Activated naive CD4-positive, alpha-beta T cell (primary cell): ENCODE measurements at regions not wholly inside any gene's neighbourhood (a gene's known extent, or its start where the extent isn't known, plus 50 kb on each side); places are given as distances from the start of the nearest gene placed in this dataset.
"Not testable (repeated sequence)": the region's sequence is repeated elsewhere in the genome, so short reads cannot be mapped to it uniquely, and the experiment has no call there.

ENCODE experiments used
- DNase-seq, 4 experiments: peaks; one replicate each; lab custom pipeline; 2025; lab: John Stamatoyannopoulos, UW

DNA sequence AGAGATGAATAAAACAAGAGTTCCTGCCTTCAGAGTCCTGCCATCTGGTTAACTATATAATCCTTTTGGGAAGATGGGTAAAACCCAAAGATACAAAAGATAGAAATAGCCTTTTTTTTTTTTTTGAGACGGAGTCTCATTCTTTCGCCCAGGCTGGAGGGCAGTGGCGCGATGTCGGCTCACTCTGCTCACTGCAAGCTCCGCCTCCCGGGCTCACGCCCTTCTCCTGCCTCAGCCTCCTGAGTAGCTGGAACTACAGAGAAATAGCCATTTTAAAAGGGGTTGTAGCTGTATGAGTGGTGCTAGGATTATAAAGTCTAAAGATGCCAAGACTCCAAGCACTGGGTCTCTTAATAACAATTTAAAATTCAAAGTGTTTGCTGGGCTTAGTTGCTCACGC lies 97.2 kb downstream of the KDR start:
- DNase-seq: no peak

DNA sequence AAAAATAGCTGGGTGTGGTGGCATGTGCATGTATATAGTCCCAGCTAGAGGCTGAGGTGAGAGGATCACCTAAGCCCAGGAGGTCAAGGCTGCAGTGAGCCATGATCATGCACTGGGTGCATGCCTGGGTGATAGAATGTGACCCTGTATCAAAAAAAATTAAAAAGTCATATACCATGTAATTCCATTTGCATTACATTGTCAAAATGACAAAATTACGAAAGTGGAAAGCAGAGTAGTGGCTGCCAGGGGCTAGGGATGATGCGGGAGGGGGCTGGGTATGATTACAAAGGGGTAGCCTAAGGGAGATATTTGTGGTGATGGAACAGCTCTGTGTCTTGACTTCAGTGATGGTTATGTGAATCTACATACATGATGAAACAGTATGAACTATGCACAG lies 97.8 kb downstream of the KDR start:
- no peak for DNase-seq

DNA sequence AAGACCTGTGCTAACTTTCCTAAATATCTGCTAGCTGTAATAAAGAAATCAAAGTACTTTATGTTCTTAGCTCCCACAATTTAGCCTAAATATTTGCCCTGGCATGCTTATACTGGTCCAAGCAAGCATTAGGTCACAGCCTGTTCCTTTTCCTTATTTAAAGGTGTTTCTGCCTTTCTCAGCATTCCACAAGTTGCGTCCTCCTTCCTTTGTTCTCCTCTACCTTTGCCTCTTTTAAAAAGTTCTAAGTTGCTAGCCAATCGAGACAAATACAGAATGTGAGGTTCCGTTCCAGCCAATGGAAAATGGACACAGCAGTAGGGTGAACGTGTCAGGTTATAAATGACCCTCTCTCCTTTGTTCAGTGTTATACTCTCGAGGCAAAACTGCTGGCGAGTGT lies 99.9 kb downstream of the KDR start:
- DNase-seq: not testable (repeated sequence)

DNA sequence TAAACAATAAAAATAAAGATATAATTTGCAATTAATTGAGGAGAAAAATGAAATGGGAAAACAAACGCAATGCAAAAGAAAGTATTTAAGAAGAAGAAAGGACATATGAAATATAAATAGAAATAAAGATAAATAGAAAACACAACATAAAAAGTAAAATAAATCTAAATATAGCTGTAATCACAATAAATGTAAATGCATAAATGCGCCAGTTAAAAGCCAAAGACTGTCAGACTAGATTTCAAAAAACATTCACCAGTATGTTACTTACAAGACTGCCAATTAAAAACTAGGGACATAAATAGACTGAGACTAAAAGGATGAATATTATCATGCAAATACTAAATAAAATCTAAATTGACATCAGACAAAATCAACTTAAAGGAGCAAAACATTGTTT lies 102.4 kb downstream of the KDR start:
- no peak for DNase-seq

DNA sequence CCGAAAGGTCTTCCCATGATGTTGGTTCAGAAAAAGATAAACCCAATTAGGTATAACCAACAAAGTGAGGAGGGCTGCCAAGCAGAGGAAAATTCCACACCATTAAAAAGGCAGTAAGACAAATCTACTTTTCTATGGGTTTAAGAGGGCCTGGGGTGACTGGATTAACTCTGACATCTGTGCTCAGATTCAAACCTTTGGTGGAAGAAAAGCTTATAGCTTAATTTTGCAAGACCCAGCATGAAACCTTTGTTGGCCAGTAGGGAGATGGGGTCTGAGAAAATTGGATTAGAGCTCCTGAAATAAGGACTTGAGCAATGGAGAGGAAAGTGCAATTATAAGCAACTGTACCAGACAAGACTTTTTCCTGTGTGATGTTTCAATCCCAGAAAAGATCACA lies 104.2 kb downstream of the KDR start:
- no peak for DNase-seq

DNA sequence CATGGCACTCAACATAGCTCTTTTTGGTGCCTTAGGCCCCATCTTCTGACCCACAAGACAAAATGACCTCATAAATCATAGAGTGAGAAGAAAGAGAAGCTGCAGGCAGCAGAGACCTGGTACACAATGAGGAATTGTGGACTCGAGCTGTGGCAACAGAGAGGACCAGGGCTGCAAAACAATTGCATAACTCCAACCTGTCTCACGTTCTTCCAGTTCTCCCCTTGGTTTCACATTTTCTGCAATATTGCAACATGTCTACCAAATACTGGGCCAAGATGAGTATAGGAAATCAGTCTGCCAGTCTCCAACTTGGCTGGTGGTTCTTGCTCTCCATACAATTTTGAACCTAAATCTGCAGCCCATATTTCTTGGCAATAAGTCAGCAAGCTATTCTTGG lies 105.3 kb downstream of the KDR start:
- DNase-seq: no peak

DNA sequence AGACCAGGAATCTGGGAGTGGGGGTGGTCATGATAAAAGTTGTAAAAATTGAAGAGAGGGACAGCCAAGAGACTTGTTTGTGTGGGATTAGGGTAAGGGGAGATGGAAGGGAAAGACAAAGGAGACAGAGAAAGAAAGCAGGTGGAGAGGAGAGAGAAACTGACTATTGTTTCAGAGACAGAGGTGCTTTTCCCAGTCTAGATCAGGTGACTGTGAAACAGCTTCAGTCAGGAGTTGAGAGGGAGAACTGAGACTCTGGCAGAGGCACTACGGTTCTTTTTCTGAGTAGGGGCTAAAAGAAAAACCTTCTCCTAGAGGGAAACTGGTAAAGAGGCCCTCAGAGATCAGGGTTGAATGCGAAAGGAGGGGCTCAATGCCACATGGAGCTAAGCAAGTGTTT lies 106.4 kb downstream of the KDR start:
- DNase-seq: no peak

DNA sequence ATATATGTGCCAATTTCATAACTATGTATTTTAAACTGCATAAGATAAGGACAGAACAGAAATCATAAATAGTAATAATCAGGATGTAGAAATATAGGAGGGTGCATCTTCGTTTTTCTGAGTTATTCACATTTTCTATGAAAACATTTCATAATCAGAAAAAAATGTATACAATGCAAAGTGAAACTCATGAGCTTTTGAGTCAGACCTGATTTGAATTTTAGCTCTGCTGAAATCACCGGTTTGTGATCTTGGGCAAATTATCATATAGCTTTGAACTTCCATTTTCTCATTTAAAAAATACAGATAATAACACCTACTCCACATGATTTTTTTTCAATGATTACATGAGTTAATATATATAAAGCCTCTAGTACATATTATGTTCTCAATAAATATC lies 106.9 kb downstream of the KDR start:
- DNase-seq: no peak

DNA sequence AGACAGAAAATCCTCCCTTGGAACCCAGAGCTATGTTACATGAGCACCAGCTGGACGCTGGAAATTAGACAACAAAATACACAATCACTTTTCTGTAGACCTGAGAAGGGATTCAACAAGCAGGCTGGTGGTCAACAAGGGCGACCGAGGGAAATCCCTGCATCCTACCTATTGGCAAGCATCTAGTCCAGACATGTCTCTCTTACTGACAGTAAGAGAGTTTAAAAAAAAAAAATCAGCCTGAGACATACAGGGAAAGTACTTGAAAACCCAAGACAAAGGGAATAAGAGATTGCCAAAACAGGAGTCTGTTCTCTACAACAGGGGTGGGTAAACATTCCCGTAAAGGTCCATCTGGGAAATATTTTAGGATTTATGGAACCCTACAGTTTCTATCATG lies 108.0 kb downstream of the KDR start:
- no peak for DNase-seq

DNA sequence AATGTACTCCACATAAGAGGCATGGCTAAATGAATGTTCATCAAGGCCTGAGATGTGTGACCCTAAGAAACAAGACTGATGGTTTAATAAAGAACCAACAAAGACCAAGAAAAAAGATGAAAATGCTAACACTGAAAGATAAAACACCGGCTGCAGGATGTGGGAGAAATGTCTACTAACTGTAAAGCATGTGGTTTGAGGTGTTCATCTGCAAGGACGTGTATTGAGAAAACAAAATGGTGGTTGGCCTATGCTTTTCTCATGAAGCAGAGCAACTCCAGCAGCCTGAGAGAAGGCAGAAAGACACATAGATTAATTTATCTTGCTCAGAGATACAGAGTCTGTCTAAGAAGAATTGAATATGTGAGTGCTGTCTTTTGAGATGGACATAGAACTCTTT lies 109.3 kb downstream of the KDR start:
- no peak for DNase-seq

DNA sequence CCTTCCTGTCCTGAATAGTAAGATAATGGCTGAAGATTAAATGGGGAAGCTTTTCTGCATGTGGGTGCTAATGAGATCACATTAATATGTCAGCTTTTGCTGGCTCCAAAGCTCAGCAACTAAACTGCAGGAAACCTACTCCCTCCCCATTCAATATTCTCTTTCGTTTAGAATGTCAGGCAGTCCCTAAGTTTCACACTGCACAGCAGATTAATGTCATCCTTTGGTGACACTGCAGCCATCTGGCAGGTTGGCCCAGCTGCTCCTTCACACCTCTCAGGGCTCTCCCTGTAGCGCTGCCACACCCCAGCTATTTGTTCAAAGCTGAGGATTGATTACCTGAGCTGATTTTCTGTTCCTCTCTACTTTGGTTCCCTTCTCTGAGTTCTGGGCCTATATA lies 110.5 kb downstream of the KDR start:
- DNase-seq: no peak

DNA sequence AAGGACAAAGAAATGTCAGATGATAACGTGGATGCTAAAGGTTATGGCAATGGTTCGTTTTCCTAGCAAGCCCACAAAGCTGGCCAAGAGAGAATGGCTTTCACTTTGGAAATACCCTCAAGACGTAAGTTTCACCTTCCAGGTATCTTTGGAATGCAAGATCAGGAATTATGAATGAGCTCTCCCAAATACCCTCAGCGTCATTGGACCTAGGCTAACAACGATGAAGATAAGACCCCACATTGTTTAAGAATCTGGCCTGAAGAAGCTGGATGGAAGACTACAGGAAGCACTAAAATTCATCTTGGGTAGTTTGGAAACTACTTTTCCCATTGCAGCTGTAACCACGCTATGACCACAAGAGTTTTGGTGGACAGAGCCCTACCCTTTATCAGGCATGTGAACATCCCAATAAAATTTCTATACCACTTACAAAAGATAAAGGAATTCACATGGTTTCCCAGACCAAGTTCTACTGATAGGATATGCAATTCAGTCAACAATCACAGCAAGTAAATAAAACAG lies 111.9 kb downstream of the KDR start:
- no peak for DNase-seq

DNA sequence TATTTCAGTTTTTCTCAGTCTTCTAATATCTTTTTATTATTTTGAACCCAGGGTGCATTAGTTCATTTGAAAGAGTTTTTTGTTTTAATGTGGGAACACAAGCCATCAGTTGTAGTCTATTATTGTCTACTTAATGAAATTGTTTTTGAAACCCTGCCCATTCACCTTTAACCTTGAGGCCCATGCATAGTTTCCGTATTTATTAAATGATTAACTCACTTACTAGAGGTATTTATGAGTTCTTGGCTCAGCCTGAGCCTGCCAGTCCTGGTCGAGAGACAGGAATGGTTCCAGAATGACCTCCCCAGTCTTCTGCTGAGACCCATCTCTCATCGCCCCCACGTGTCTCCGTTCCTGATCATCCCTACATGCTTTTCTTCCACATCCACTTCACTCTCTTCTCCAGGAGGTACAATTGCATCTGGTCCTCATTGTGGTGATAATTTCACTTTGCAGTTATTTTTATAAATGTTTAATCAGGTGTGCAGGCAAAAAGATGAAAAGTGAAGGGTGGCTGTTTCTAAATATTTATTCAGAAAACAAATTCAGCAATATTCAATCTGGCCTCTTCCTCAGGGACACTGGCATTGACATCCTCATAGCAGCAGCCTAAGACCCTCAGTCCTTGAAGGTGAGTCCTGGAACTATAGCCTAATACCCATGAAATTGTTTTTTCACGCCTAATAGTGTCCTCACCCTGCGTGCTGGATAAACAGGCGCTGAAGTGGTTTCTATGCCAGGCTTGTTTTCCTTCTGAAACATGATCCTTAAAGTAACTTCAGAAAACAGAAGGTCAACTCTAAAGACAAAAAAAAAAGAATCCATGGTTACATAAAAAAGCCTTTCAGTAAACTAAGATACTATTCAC lies 112.8 kb downstream of the KDR start:
- DNase-seq: no peak

DNA sequence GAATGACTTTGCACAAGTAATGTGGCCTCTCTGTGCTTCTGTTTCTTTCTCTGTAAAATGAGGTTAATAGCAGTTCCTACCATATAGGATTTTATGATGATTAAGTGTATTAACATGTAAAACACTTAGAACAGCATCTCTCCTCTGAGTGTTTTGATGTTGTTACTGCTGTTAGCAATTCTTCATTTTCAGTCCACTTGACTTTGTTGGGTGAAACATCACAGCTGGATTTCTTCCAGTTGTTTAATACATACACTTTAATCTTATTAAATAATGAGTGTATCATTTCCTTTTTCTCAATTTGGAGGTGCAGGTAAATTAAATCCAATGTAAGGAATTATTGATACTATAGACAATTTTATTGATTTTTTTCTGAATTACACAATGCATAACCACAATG lies 113.6 kb downstream of the KDR start:
- DNase-seq: no peak

DNA sequence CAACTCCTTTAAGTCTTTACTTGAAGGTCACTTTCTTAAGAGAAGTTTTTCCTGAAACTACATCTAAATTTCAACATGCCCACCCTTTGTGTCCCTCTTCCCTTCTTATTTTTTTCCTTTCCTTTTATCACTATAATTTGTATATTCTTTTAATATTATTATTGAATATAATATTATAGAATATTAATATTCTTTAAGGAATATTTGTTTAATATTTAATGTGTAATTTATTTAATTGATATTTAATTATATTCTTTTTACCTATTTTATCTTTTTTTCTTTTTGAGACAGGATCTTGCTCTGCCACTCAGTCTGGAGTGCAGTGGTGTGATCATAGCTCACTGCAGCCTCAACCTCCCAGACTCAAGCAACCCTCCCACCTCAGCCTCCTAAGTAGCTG lies 114.8 kb downstream of the KDR start:
- no peak for DNase-seq

DNA sequence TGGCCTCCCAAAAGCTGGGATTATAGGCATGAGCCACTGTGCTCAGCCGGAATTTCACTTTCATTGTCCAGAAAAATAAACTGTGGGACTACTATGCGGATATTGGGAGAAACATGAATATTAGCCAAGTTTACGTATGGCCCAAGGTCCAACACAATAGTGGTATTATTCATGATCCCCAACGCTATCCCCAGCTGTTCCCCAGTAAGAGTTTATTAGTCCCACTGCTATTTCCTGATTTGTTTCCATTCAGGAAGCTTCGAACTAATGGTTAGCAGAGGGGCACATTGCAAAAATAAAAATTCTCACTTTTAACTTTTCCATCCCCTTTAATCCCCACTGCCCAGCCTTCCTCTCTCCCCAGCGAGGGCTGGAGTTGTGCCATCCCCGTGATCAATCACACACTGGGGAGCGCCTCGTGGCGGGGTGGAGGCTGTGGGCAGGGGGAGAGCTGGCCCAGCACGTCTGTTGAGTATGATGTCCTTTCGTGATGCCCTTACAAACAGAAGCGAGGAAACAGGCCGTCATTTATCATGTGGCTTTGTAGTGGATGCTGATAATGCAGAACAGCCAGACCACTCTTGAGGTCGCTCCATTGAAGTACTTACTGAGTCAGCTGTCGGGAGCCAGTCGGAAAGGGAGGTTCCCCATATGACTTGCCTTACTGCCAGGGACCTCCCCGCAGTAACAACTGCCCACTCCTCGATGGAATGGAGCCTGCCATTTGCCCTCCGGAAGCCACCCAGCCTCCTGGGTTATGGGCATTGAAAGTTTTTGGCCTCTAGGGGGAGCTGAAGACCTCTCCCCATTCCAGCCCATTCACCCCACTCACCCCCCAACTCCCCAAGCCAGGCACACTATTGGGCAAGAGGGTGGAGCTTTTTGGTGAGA lies 117.0 kb downstream of the KDR start:
- no peak for DNase-seq

DNA sequence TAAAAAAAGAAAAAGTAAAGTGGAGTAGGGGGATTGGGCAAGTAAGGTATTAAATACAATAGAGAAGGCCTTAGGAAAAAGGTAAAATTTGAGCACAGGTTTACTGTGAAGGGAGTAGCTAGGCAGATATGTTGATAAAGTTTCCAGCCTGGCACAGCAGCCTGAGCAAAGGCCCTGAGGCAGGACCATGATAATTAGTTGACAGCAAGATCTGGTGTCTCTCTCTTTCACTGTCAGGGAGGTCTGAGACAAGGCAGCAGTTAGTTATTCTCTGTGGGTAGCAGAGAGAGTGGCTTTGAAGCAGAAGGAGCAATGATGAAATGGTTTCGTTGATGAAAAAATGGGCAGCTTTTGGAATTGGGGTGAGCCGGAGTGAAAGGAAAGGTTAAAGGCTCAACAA lies 119.5 kb downstream of the KDR start:
- DNase-seq: no peak

DNA sequence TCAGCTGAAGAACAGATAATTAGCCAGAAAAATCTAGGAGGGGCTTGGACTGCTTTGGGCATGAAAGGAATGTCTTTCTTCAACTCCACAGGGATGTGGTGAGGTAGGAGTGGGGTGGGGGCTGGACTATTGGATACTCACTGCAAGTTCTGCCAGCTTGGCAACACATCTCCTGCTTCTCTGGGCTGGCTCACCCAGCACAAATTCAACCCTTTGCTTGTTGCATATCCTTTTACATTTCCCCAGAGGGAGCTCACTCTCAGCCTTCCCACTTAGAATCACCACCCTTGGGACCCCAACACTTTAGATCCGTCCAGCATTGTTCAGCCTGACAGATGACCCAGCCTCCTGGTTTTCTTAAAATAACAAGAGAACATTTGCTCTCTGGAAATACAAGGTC lies 120.6 kb downstream of the KDR start:
- DNase-seq: no peak

DNA sequence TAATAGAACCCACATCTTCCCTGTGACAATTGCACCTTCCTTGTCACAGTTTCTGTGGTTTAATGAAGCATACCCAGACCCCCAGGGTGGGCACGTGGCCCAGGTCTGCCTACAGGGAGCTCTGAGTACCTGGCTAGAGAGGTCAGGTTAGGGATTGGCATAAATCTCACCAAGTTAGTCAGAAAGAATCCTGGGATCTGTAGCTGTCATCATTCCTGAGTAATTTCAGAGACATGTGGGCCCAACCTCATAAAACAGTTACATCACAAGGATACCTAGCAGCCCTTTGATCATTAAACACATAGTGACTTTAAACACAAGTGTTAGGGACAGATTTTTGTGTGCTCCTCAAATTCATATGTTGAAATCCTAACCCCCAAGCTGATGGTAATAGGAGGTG lies 123.0 kb downstream of the KDR start:
- no peak for DNase-seq

DNA sequence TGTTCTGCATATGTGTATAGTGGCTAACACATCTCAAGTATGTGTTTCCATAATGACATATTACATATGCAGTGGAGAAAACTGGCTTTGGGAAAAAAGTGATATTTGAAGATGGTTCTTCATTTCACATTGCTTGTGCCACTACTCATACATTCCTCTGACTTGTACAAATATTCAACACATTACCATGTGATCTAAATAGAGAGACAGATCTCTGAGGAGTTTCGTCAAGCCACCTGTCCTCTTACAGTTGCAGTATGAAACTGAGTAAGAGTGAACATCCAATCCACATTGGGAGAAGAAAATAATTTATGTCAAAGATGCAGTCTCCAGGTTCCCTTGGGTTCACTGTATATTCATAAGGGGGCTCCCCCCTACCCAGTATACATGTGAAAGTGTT lies 123.9 kb downstream of the KDR start:
- DNase-seq: no peak

DNA sequence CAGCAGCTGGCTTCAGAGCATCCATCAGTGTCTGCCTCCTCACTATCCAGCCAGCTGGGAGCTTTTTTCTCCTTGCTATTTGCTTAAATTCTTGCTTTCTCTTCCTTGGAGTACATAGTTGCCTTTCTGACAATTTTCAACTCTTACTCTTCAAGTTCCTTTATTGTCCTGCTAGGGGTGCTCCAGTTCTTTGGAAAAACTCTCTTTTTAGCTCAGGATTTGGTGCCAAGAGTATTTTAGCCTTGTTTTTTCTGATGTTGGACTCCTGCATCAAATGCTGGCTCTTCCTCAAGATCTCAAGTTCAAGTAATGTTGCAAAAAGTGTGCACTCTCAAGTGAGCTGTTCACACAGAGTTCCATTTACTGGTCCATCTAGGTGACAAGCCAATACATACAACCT lies 126.4 kb downstream of the KDR start:
- DNase-seq: no peak

DNA sequence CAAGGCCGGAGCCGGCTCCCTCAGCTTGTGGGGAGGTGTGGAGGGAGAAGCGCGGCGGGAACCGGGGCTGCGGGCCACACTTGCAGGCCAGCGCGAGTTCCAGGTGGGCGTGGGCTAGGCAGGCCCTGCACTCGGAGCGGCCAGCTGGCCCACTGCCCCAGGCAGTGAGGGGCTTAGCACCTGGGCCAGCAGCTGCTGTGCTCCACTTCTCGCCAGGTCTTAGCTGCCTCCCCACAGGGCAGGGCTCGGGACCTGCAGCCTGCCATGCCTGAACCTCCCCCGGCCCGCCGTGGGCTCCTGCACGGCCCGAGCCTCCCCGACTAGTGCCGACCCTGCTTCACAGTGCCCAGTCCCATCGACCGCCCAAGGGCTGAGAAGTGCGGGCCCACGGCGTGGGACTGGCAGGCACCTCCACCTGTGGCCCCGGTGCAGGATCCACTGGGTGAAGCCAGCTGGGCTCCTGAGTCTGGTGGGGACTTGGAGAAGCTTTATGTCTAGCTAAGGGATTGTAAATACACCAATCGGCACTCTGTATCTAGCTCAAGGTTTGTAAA lies 131.8 kb downstream of the KDR start:
- not testable (repeated sequence) for DNase-seq

DNA sequence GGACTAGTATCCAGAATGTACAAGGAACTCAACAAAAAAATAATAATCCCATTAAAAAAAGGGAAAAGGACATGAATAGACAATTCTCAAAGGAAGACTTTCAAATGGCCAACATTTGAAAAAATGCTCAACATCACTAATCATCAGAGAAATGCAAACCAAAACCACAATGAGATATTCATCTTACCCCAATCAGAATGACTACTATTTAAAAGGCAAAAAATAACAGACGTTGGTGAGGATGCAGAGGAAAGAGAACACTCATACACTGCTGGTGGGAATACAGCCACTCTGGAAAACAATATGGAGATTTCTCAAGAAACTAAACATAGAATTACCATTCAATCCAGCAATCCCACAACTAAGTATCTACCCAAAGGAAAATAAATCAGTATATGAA lies 133.1 kb downstream of the KDR start:
- DNase-seq: no peak
